A673 (cell line): ENCODE measurements at regions not wholly inside any gene's neighbourhood (a gene's known extent, or its start where the extent isn't known, plus 50 kb on each side); places are given as distances from the start of the nearest gene placed in this dataset.

ENCODE experiments used
- BruUV-seq: library from RNA; stranded (reverse); fragments of 400-500 nt; replicated peaks from 2 replicates; lab custom pipeline; 2021; lab: Mats Ljungman, UMichigan
- CTCF ChIA-PET: fragments of 300-600 bp; sonication (Branson Sonifier 250); formaldehyde crosslinking; loops from one replicate; lab custom pipeline; 2022; ENCODE audit warnings: antibody characterized with exemption; lab: Charles Lee
- POLR2A ChIA-PET: fragments of 300-600 bp; sonication (Branson Sonifier 250); formaldehyde crosslinking; loops from one replicate; lab custom pipeline; 2022; ENCODE audit warnings: antibody characterized with exemption; ENCODE audit not compliant: low non-redundant PET; lab: Charles Lee
- DNase-seq: peaks from one replicate; pipeline ENCODE4 v3.0.0-alpha.2; 2015; ENCODE audit warnings: low spot score
- H3K27ac ChIP-seq: fragments of 200-600 bp; sonication (generic); 2 replicates; pipeline ENCODE4 v1.5.1; 2016; ENCODE audit warnings: mixed run types, low read depth, mild to moderate bottlenecking, mixed read lengths, antibody characterized with exemption, low read length; ENCODE audit not compliant: poor library complexity, severe bottlenecking
- H3K27me3 ChIP-seq: fragments of 200-600 bp; sonication (generic); replicated peaks from 2 replicates; pipeline ENCODE4 v1.6.1; 2017; ENCODE audit warnings: mixed run types, low read depth, mild to moderate bottlenecking, mixed read lengths, antibody characterized with exemption, low read length; ENCODE audit not compliant: insufficient read depth, poor library complexity
- H3K36me3 ChIP-seq: fragments of 200-600 bp; sonication (generic); 2 replicates; pipeline ENCODE4 v1.6.1; 2016; ENCODE audit warnings: mixed run types, mild to moderate bottlenecking, mixed read lengths, antibody characterized with exemption, low read length; ENCODE audit not compliant: insufficient read depth, poor library complexity, severe bottlenecking
- H3K4me1 ChIP-seq: fragments of 200-600 bp; sonication (generic); 2 replicates; pipeline ENCODE4 v1.6.1; 2017; ENCODE audit warnings: mixed run types, mild to moderate bottlenecking, mixed read lengths, antibody characterized with exemption, low read length; ENCODE audit not compliant: insufficient read depth, poor library complexity, severe bottlenecking
- H3K4me3 ChIP-seq: fragments of 200-600 bp; sonication (generic); 2 replicates; pipeline ENCODE4 v1.5.1; 2016; ENCODE audit warnings: low read depth, mixed run types, mild to moderate bottlenecking, mixed read lengths, low read length; ENCODE audit not compliant: poor library complexity, severe bottlenecking
- H3K9me3 ChIP-seq: fragments of 200-600 bp; sonication (generic); 2 replicates; pipeline ENCODE4 v1.6.1; 2016; ENCODE audit warnings: mixed run types, low read depth, mild to moderate bottlenecking, mixed read lengths, antibody characterized with exemption, low read length; ENCODE audit not compliant: poor library complexity, severe bottlenecking
- EZH2 ChIP-seq: fragments of 200-600 bp; sonication (generic); IDR thresholded peaks from 2 replicates; pipeline ENCODE4 v1.6.1; 2017; ENCODE audit warnings: borderline replicate concordance, low read depth, mild to moderate bottlenecking, mixed read lengths, antibody characterized with exemption, low read length; ENCODE audit not compliant: poor library complexity, severe bottlenecking
- intact Hi-C: fragments of 100-400 bp; cut with micrococcal nuclease; formaldehyde crosslinking; loops from one replicate; pipeline ENCODE4 v1.10.0; 2022; ENCODE audit not compliant: unreplicated experiment
- TF ChIP-seq, protein P1 (sequence below): fragments of 300-800, 200-600 bp; sonication (generic); conservative IDR thresholded peaks from 2 replicates; pipeline ENCODE4 v1.5.1; 2017; ENCODE audit warnings: low read depth, mild to moderate bottlenecking, antibody characterized with exemption, low read length, moderate library complexity, mixed read lengths

DNA sequence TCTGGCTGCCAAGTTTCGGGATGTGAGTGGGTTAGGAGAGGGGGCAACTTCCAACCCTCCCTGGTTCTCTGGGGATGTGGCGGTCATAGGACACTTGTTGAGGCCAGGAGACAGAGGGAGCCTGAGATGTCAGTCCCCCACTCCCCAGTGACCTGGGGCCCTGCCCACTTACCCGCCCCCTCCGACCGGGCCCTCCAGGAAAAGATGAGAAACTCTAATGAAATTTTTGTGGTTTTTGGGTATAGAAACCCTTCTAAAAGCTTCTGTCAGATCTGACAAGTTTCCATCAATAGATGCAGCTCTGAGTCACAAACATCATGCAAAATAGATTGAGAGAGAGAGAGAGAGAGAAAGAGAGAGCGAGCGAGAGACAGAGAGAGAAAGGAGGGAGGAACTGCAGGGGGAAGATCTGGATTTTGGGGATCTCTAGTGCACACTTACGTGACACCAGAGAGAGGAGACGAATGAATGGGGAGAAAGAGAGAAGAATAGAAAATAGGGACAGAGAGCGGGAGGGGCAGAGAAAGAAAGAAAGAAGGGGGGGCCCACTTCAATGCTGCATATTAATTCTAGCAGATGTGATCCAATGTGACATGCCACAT lies 94.0 kb downstream of the PTPRS start:
- no peak overlapping the region for H3K27ac ChIP-seq
- no peaks in the 10 kb centered on the region for H3K4me1 ChIP-seq
- ChIA-PET POLR2A (no interaction called here), CTCF (no interaction called here)
- no peak overlapping the region for H3K4me3 ChIP-seq
- H3K27me3 ChIP-seq: no peaks in the 10 kb centered on the region
- TF ChIP-seq, protein P1, sequence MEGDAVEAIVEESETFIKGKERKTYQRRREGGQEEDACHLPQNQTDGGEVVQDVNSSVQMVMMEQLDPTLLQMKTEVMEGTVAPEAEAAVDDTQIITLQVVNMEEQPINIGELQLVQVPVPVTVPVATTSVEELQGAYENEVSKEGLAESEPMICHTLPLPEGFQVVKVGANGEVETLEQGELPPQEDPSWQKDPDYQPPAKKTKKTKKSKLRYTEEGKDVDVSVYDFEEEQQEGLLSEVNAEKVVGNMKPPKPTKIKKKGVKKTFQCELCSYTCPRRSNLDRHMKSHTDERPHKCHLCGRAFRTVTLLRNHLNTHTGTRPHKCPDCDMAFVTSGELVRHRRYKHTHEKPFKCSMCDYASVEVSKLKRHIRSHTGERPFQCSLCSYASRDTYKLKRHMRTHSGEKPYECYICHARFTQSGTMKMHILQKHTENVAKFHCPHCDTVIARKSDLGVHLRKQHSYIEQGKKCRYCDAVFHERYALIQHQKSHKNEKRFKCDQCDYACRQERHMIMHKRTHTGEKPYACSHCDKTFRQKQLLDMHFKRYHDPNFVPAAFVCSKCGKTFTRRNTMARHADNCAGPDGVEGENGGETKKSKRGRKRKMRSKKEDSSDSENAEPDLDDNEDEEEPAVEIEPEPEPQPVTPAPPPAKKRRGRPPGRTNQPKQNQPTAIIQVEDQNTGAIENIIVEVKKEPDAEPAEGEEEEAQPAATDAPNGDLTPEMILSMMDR: no peak
- no peak for TF ChIP-seq EZH2
- intact Hi-C loops: no loop called here
- H3K36me3 ChIP-seq: peaks cover 10% of the 10 kb centered on the region
- no TSS peak for BruUV-seq
- no peak for DNase-seq
- H3K9me3 ChIP-seq: no peaks in the 10 kb centered on the region

DNA sequence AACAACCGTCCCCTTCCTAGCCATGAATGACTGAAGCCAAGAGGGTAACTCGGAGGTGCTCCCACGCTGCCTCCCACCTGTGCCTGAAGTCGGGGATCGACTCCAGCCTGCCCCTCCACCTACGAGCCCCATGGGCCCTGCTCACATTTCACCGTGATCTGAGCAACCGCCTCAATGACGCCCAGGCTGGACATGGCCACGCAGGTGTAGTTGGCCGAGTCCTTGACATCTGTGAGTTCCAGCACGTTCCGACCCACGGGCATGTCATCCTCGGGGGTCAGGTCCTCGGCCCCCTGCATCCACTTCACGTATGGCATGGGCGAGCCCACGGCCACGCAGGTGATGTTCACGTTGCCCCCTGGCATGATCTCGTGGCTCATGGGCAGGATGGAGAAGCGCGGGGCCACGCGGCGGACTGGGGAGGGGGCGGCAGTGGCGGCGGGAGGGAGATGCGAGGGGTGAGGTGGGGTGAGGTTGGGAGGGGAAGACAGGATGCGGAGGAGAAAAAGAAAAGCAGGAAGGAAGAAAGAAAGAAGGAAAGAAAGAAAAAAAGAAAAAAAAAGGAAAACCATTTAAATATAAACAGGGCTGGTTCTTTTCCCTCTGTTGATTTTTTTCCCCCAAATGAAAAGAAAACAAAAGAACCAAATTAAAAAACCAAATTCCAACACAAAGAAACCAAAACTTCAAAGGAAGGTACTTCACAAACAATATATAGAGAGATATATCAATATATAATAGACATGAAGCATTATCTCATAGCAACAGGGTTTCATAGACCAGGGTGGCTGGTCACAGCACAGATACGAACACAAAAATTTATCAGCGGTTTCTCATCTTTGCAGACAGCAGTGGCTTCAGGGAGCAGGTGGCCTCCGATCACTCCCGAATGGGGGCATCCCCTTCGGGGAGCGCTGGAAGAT lies 94.7 kb downstream of the PTPRS start:
- no peak overlapping the region for H3K4me3 ChIP-seq
- DNase-seq: no peak
- H3K9me3 ChIP-seq: no peaks in the 10 kb centered on the region
- CTCF ChIA-PET: no interaction called here
- no peaks in the 10 kb centered on the region for H3K27me3 ChIP-seq
- H3K4me1 ChIP-seq: no peaks in the 10 kb centered on the region
- no peak overlapping the region for H3K27ac ChIP-seq
- no TSS peak for BruUV-seq
- POLR2A ChIA-PET: no interaction called here
- H3K36me3 ChIP-seq: peaks cover 10% of the 10 kb centered on the region
- intact Hi-C loops: no loop called here
- no peak for TF ChIP-seq EZH2
- TF ChIP-seq, protein P1: no peak

- no peaks in the 10 kb centered on the region for H3K4me1 ChIP-seq
- H3K27me3 ChIP-seq: no peaks in the 10 kb centered on the region
- no peak for TF ChIP-seq EZH2
- TF ChIP-seq, protein P1: no peak
- BruUV-seq: no TSS peak
- no peak overlapping the region for H3K4me3 ChIP-seq
- no peaks in the 10 kb centered on the region for H3K9me3 ChIP-seq
- ChIA-PET CTCF (no interaction called here), POLR2A (no interaction called here)
- H3K36me3 ChIP-seq: peaks cover under 1% of the 10 kb centered on the region
- no peak overlapping the region for H3K27ac ChIP-seq
- DNase-seq: no peak
- intact Hi-C loops: no loop called here
Measured at GRCh38 chr19:5244351-5244750, 96.3 kb downstream of the PTPRS start.
